HUES64 (cell line): ENCODE measurements at regions not wholly inside any gene's neighbourhood (a gene's known extent, or its start where the extent isn't known, plus 50 kb on each side); places are given as distances from the start of the nearest gene placed in this dataset.

Experiments
- H3K27ac ChIP-seq: 2 replicates; pipeline ENCODE4 v1.7.0; 2013; ENCODE audit warnings: low read depth, low read length, inconsistent platforms
- H3K27me3 ChIP-seq: 2 replicates; pipeline ENCODE4 v1.6.1; 2013; ENCODE audit warnings: mild to moderate bottlenecking, low read length; ENCODE audit not compliant: insufficient read depth
- H3K36me3 ChIP-seq: 2 replicates; pipeline ENCODE4 v1.6.1; 2013; ENCODE audit warnings: mild to moderate bottlenecking, low read length; ENCODE audit not compliant: insufficient read depth
- H3K4me1 ChIP-seq: 2 replicates; pipeline ENCODE4 v1.6.1; 2013; ENCODE audit warnings: mild to moderate bottlenecking, low read length, moderate library complexity; ENCODE audit not compliant: insufficient read depth
- H3K4me3 ChIP-seq: 2 replicates; pipeline ENCODE4 v1.5.1; 2013; ENCODE audit warnings: mild to moderate bottlenecking, low read length, moderate library complexity
- H3K9ac ChIP-seq: 2 replicates; pipeline ENCODE4 v1.6.1; 2013; ENCODE audit warnings: mild to moderate bottlenecking, low read depth, low read length
- H3K9me3 ChIP-seq: 2 replicates; pipeline ENCODE4 v1.6.1; 2013; ENCODE audit warnings: low read depth, low read length; ENCODE audit not compliant: insufficient read depth
- WGBS: fragments of 150-250, 120-280 bp; methylation state at CpG from one replicate; pipeline ENCODE4 v1.1.7; 2013; ENCODE audit warnings: missing lambda C conversion rate; 5-methylcytosine and 5-hydroxymethylcytosine counted together

DNA sequence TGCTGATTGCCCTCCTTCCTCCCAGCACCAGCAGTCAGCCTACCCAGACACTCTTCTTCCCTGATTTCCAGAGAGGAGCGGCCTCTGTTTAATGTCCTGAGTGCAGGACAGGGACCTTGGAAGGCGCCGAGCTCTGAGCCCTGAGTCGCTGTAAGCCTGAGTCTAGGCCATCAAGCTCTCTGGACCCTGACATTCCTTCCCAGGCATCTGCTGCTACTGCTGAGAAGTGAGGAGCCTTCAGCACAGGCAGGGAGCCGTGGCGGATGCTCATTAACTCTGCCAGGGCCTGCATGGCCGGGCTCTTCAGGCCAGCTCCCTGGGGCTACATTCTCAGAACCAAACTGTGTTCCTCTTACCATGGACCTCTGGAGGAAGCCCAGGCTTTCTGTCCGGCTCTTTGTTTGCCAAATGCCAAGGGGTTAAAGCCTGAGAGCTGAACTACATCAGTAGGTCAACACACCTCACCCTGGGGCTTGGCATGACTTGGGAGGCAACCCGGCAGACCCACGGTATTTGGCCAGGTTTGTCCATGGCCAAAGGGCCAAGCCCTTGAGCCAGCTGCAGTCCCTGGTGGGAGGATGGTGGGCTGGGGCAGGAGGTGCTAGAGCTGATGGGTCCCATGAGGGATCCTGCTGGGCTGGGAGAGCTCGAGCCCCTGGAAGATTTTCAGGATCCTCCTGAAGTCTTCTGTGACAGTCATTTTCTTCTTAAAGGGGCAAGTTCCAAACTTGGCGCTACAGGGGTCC is 721.4 kb downstream of the BRD1 start:
- H3K27ac ChIP-seq = no peak overlapping the region
- H3K36me3 ChIP-seq = no peaks in the 10 kb centered on the region
- H3K9me3 ChIP-seq = no peaks in the 10 kb centered on the region
- H3K27me3 ChIP-seq = no peaks in the 10 kb centered on the region
- no peak overlapping the region for H3K4me3 ChIP-seq
- no peaks in the 10 kb centered on the region for H3K4me1 ChIP-seq
- H3K9ac ChIP-seq = no peak overlapping the region
- 89% methylated on average over 12 of the region's 12 CpGs for WGBS

- Histone ChIP-seq H3K27me3 (no peaks in the 10 kb centered on the region), H3K9ac (no peak overlapping the region), H3K27ac (no peak overlapping the region), H3K4me1 (no peaks in the 10 kb centered on the region), H3K4me3 (no peak overlapping the region), H3K9me3 (no peaks in the 10 kb centered on the region), H3K36me3 (no peaks in the 10 kb centered on the region)
- WGBS = 93% methylated on average over 7 of the region's 7 CpGs
These were observed 723.2 kb downstream of the BRD1 start for GRCh38 chr22:49104434-49104833.

GRCh38 chr22:49103314-49104059 is 724.2 kb downstream of the BRD1 start:
- Histone ChIP-seq H3K36me3 (no peaks in the 10 kb centered on the region), H3K9ac (no peak overlapping the region), H3K27ac (no peak overlapping the region), H3K4me1 (no peaks in the 10 kb centered on the region), H3K4me3 (no peak overlapping the region), H3K9me3 (no peaks in the 10 kb centered on the region), H3K27me3 (no peaks in the 10 kb centered on the region)
- whole genome bisulfite sequencing = 84% methylated on average over 15 of the region's 15 CpGs

DNA sequence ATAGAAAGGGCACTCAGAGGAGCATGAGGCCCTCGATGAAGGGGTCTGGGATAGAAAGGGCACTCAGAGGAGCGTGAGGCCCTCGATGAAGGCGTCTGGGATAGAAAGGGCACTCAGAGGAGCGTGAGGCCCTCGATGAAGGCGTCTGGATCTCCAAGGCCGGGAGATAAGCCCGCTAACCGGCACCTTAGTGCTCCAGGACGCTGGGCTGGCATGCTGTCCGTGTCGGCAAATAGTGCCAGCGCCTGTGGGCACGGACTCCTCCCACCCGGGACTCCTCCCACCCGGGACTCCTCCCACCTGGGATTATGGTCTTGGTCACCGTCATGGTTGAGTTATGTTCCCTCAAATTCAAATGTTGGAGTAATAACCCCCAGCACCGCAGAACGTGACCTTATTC is 725.3 kb downstream of the BRD1 start:
- WGBS = 94% methylated on average over 20 of the region's 20 CpGs
- Histone ChIP-seq H3K9me3 (no peaks in the 10 kb centered on the region), H3K27me3 (no peaks in the 10 kb centered on the region)

GRCh38 chr22:49101873-49102272 is 725.8 kb downstream of the BRD1 start:
- Histone ChIP-seq H3K27ac (no peak overlapping the region), H3K9ac (no peak overlapping the region), H3K27me3 (no peaks in the 10 kb centered on the region), H3K4me3 (no peak overlapping the region), H3K4me1 (no peaks in the 10 kb centered on the region), H3K9me3 (no peaks in the 10 kb centered on the region), H3K36me3 (no peaks in the 10 kb centered on the region)
- 79% methylated on average over 8 of the region's 8 CpGs for WGBS

More for the DNA sequence above, 725.3 kb downstream of the BRD1 start:
- no peak overlapping the region for H3K9ac ChIP-seq
- no peak overlapping the region for H3K4me3 ChIP-seq
- H3K4me1 ChIP-seq = no peaks in the 10 kb centered on the region
- no peak overlapping the region for H3K27ac ChIP-seq
- no peaks in the 10 kb centered on the region for H3K36me3 ChIP-seq

DNA sequence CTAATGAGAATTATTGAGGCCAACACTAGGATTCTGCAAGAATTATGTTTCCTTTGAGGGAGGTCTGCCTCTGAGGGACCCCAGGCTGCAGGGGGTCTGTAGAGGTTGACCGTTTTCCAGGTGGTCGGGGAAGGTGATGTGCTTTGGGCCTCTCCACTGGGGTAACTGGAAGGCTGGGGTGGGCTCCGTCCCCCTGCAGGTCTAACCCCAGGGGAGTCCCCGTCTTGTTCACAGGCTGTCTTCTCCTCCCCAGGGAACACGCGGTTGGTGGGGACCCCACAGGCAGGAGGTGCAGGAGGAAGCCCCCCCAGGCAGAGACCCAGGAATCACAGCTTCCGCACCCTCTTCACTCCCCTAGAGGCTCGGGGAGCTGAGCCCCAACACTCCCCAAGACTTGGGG is 726.4 kb downstream of the BRD1 start:
- H3K4me1 ChIP-seq = no peaks in the 10 kb centered on the region
- no peak overlapping the region for H3K9ac ChIP-seq
- H3K36me3 ChIP-seq = no peaks in the 10 kb centered on the region
- WGBS = 87% methylated on average over 8 of the region's 8 CpGs
- H3K4me3 ChIP-seq = no peak overlapping the region
- H3K27ac ChIP-seq = no peak overlapping the region
- no peaks in the 10 kb centered on the region for H3K27me3 ChIP-seq
- H3K9me3 ChIP-seq = no peaks in the 10 kb centered on the region

DNA sequence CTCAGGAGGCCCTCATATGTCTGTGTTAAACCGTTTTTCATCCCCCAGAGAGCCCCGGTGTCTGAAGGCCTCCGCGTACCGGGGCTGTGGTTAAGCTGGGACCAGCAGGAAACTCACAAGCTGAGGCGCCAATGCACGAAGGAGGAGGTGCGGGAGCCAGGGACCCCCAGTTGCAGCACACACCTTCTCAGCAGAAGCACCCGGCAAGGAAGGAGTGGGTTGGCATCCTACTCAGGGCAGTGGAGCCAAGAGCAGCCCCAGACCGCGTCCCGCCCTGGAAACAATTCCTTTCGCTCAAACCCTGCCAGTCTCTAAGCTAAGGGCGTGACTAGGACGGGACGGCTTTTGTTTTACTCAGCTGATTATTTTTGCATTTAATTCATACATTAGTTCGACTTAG is 726.9 kb downstream of the BRD1 start:
- no peaks in the 10 kb centered on the region for H3K9me3 ChIP-seq
- H3K4me3 ChIP-seq = no peak overlapping the region
- H3K4me1 ChIP-seq = no peaks in the 10 kb centered on the region
- WGBS = 92% methylated on average over 17 of the region's 17 CpGs
- H3K27ac ChIP-seq = no peak overlapping the region
- no peaks in the 10 kb centered on the region for H3K36me3 ChIP-seq
- no peaks in the 10 kb centered on the region for H3K27me3 ChIP-seq
- H3K9ac ChIP-seq = no peak overlapping the region

GRCh38 chr22:49100316-49100715 is 727.4 kb downstream of the BRD1 start:
- H3K9me3 ChIP-seq = no peaks in the 10 kb centered on the region
- no peak overlapping the region for H3K9ac ChIP-seq
- H3K4me3 ChIP-seq = no peak overlapping the region
- H3K27ac ChIP-seq = no peak overlapping the region
- 82% methylated on average over 9 of the region's 9 CpGs for WGBS
- H3K36me3 ChIP-seq = no peaks in the 10 kb centered on the region
- no peaks in the 10 kb centered on the region for H3K27me3 ChIP-seq
- H3K4me1 ChIP-seq = no peaks in the 10 kb centered on the region

- no peaks in the 10 kb centered on the region for H3K36me3 ChIP-seq
- H3K9ac ChIP-seq = no peak overlapping the region
- no peaks in the 10 kb centered on the region for H3K27me3 ChIP-seq
- H3K4me1 ChIP-seq = no peaks in the 10 kb centered on the region
- H3K4me3 ChIP-seq = no peak overlapping the region
- 80% methylated on average over 15 of the region's 15 CpGs for WGBS
- no peak overlapping the region for H3K27ac ChIP-seq
- H3K9me3 ChIP-seq = no peaks in the 10 kb centered on the region
These were observed 728.1 kb downstream of the BRD1 start for GRCh38 chr22:49099496-49100124.

DNA sequence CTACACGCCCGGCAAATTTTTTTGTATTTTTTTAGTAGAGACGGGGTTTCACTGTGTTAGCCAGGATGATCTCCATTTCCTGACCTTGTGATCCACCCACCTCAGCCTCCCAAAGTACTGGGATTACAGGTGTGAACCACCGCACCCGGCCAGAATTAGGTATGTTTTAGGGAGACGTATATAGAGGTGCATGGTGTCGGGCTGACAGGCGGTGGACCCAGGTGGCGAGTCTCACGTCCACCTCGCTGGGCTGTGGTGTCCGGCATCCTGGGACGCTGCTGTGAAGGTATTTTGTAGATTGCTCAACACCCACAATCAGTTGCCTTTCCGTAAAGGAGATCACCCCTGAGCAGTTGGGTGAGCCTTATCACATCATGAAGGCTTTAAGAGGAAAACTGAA is 728.6 kb downstream of the BRD1 start:
- Histone ChIP-seq H3K9ac (no peak overlapping the region), H3K4me1 (no peaks in the 10 kb centered on the region), H3K27me3 (no peaks in the 10 kb centered on the region), H3K36me3 (no peaks in the 10 kb centered on the region), H3K4me3 (no peak overlapping the region), H3K9me3 (no peaks in the 10 kb centered on the region), H3K27ac (no peak overlapping the region)
- 95% methylated on average over 14 of the region's 14 CpGs for WGBS

DNA sequence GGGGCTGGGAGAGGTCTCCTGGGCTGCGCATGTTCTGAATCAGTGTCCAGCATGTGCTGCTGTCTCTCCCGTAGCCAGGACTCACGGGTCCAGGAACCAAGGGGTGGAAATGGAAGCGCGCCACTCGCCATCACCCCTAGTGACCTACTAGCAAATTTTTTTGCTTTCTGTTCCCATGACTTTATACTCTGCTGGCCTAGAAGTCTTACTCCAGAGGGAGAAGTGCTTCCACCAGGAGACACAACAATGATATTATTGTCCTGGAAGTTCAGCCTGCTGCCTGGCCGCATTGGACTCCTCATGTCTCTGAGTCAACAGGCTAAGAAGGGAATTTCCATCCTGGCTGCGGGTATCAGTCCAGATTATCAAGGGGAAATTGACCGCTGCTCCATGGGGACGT is 729.7 kb downstream of the BRD1 start:
- Histone ChIP-seq H3K9me3 (no peaks in the 10 kb centered on the region), H3K9ac (no peak overlapping the region), H3K27me3 (no peaks in the 10 kb centered on the region), H3K36me3 (no peaks in the 10 kb centered on the region), H3K4me3 (no peak overlapping the region), H3K27ac (no peak overlapping the region), H3K4me1 (no peaks in the 10 kb centered on the region)
- WGBS = 96% methylated on average over 10 of the region's 10 CpGs
